ENCODE measurements at regions not wholly inside any gene's neighbourhood (a gene's known extent, or its start where the extent isn't known, plus 50 kb on each side); places are given as distances from the start of the nearest gene placed in this dataset.

DNA sequence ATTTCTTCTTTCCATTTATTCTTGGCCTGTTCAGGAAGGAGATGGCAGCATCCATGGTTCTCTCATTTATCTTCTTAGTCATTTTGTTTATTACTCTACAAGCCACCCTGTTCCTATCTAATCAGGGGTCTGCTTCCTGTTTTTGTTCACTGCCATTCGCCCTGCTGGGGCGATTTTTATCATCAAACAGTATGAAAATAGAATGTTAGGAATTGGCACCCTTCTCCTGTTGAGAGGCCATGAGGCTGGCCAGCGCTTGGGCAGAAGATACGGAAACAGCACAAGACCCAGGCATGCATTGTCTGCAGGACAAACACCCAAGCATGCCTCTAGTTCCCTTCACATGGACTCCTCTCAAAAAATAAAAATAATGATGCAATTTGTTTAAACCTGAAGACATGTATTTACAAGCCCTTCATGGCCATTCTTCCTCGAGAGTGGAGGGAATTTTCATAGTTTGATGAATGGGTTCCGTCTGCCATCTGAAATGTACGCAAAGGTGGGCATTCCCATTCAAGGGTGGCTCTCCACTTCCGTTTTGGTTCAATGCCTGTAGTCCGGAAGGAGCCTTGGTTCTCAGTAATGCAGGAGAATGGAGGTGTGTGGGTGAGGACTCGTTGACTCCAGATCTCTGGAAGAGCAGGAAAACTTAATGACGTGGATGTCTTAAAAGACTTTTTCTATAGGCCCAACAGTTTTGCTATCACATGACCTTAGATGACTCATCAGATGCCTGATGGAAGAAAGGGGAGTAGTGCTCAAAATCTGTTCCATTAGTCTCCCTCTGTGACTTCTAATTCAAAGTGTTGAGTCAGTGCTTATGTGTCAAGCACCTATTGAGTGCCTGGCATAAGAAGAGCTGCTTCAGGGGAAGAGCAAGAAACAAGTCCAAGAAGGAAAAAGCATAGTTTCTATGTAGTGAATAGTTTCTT lies 252.4 kb upstream of the TBX3 start:
- Histone ChIP-seq H3K9ac (ENCODE audit: low read depth, low read length, poor library complexity, severe bottlenecking) (no peak overlapping the region), H3K36me3 (ENCODE audit: insufficient read depth, low read length) (no peaks in the 10 kb centered on the region), H3K9me2 (replicated peaks; ENCODE audit: low read depth, low read length) (no peaks in the 10 kb centered on the region), H3K4me2 (ENCODE audit: low read depth, low read length, poor library complexity, severe bottlenecking) (no peak overlapping the region), H3K27me3 (ENCODE audit: insufficient read depth, low read length, poor library complexity, severe bottlenecking) (no peaks in the 10 kb centered on the region), H4K20me1 (ENCODE audit: insufficient read depth, low read length, poor library complexity, severe bottlenecking) (no peaks in the 10 kb centered on the region), H3K79me2 (ENCODE audit: insufficient read depth, low read length) (no peaks in the 10 kb centered on the region), H3K4me1 (ENCODE audit: insufficient read depth, low read length, poor library complexity, severe bottlenecking) (no peaks in the 10 kb centered on the region), H2AFZ (ENCODE audit: low read length) (no peak overlapping the region), H3K9me3 (ENCODE audit: insufficient read depth, low read depth, low read length) (peaks cover 2% of the 10 kb centered on the region; the same call in 1 of the 2 replicates), H3F3A (ENCODE audit: low read depth) (no peaks in the 10 kb centered on the region), H3K4me3 (ENCODE audit: low read length, poor library complexity, severe bottlenecking) (no peak overlapping the region)
- no peak for TF ChIP-seq EZH2phosphoT487 (IDR thresholded peaks at IDR 0.05; ENCODE audit: borderline replicate concordance)
- TF ChIP-seq, protein P1, sequence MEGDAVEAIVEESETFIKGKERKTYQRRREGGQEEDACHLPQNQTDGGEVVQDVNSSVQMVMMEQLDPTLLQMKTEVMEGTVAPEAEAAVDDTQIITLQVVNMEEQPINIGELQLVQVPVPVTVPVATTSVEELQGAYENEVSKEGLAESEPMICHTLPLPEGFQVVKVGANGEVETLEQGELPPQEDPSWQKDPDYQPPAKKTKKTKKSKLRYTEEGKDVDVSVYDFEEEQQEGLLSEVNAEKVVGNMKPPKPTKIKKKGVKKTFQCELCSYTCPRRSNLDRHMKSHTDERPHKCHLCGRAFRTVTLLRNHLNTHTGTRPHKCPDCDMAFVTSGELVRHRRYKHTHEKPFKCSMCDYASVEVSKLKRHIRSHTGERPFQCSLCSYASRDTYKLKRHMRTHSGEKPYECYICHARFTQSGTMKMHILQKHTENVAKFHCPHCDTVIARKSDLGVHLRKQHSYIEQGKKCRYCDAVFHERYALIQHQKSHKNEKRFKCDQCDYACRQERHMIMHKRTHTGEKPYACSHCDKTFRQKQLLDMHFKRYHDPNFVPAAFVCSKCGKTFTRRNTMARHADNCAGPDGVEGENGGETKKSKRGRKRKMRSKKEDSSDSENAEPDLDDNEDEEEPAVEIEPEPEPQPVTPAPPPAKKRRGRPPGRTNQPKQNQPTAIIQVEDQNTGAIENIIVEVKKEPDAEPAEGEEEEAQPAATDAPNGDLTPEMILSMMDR (conservative IDR thresholded peaks at IDR 0.05; ENCODE audit: low read length) = no peak

DNA sequence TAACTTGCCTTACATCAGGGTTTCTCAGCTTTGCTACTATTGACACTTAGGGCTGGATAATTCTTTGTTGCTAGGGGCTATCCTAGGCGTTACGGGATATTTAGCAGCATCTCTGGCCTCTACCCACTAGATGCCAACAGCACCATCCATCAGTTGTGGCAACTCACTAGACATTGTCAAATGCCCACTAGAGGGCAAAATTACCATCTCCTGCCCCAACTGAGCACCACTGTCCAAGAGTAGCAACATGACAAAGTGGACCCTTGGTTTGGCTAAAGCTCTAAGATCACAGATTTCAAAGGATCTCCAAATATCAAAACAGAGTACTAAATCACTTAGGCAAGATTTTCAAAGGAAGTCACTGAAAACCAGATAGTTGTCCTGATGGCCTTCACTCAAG lies 251.7 kb upstream of the TBX3 start:
- Histone ChIP-seq H3K9ac (ENCODE audit: low read depth, low read length, poor library complexity, severe bottlenecking) (no peak overlapping the region), H2AFZ (ENCODE audit: low read length) (no peak overlapping the region), H3K9me3 (ENCODE audit: insufficient read depth, low read depth, low read length) (peaks cover 2% of the 10 kb centered on the region; the same call in 1 of the 2 replicates), H4K20me1 (ENCODE audit: insufficient read depth, low read length, poor library complexity, severe bottlenecking) (no peaks in the 10 kb centered on the region), H3K4me1 (ENCODE audit: insufficient read depth, low read length, poor library complexity, severe bottlenecking) (no peaks in the 10 kb centered on the region), H3K9me2 (replicated peaks; ENCODE audit: low read depth, low read length) (no peaks in the 10 kb centered on the region), H3K79me2 (ENCODE audit: insufficient read depth, low read length) (no peaks in the 10 kb centered on the region), H3K4me3 (ENCODE audit: low read length, poor library complexity, severe bottlenecking) (no peak overlapping the region), H3K4me2 (ENCODE audit: low read depth, low read length, poor library complexity, severe bottlenecking) (no peak overlapping the region), H3K36me3 (ENCODE audit: insufficient read depth, low read length) (no peaks in the 10 kb centered on the region), H3F3A (ENCODE audit: low read depth) (no peaks in the 10 kb centered on the region), H3K27me3 (ENCODE audit: insufficient read depth, low read length, poor library complexity, severe bottlenecking) (no peaks in the 10 kb centered on the region)
- TF ChIP-seq, protein P1 (conservative IDR thresholded peaks at IDR 0.05; ENCODE audit: low read length) = peak; percentile 20; the same call in 1 of the 2 replicates
- no peak for TF ChIP-seq EZH2phosphoT487 (IDR thresholded peaks at IDR 0.05; ENCODE audit: borderline replicate concordance)

DNA sequence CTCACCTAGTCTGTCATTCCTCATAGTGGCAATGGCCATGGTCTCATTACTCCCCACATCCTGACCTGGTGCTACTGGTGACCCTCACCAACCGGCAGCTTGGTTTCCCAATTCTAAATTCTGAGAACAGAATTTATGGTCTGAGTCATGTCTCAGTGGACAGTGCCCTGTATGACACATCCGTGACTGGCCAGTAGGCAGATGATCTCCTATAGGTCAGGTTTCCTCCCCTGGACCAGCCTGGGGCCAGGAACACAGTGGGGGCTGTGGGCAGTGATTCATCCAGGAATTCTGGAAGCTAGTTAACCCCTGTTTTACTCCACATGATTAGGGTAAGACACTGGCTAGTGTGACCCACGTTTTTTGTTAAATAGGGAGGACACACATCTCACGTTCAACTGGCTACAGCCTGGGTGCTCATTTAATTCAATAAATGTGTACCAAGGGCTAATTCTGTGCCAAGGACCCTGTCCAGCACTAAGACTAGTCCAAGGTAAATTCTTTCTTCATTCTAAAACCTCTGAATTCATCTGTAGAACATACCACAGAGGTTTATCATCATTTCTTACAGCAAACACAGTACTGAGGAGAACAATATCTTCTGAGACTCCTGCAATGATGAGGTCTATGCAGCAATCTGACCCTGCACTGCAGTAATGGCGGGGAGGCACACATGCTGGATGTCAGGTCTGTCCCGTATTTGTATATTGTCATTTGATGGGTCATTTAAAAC lies 249.6 kb upstream of the TBX3 start:
- no peak overlapping the region for H3K4me3 ChIP-seq (ENCODE audit: low read length, poor library complexity, severe bottlenecking)
- H3K36me3 ChIP-seq (ENCODE audit: insufficient read depth, low read length) = no peaks in the 10 kb centered on the region
- H3K9me3 ChIP-seq (ENCODE audit: insufficient read depth, low read depth, low read length) = peaks cover 2% of the 10 kb centered on the region; the same call in 1 of the 2 replicates
- no peak overlapping the region for H2AFZ ChIP-seq (ENCODE audit: low read length)
- H4K20me1 ChIP-seq (ENCODE audit: insufficient read depth, low read length, poor library complexity, severe bottlenecking) = no peaks in the 10 kb centered on the region
- H3K27me3 ChIP-seq (ENCODE audit: insufficient read depth, low read length, poor library complexity, severe bottlenecking) = no peaks in the 10 kb centered on the region
- no peaks in the 10 kb centered on the region for H3K4me1 ChIP-seq (ENCODE audit: insufficient read depth, low read length, poor library complexity, severe bottlenecking)
- no peaks in the 10 kb centered on the region for H3F3A ChIP-seq (ENCODE audit: low read depth)
- no peak overlapping the region for H3K9ac ChIP-seq (ENCODE audit: low read depth, low read length, poor library complexity, severe bottlenecking)
- H3K4me2 ChIP-seq (ENCODE audit: low read depth, low read length, poor library complexity, severe bottlenecking) = no peak overlapping the region
- H3K79me2 ChIP-seq (ENCODE audit: insufficient read depth, low read length) = no peaks in the 10 kb centered on the region
- TF ChIP-seq, protein P1 (conservative IDR thresholded peaks at IDR 0.05; ENCODE audit: low read length) = no peak
- no peak for TF ChIP-seq EZH2phosphoT487 (IDR thresholded peaks at IDR 0.05; ENCODE audit: borderline replicate concordance)
- no peaks in the 10 kb centered on the region for H3K9me2 ChIP-seq (replicated peaks; ENCODE audit: low read depth, low read length)

Measured in Loucy (cell line).